ENCODE measurements at regions not wholly inside any gene's neighbourhood (a gene's known extent, or its start where the extent isn't known, plus 50 kb on each side); places are given as distances from the start of the nearest gene placed in this dataset.

- TF ChIP-seq CTCF (conservative IDR thresholded peaks at IDR 0.05; ENCODE audit: low read length) (no peak), EZH2phosphoT487 (IDR thresholded peaks at IDR 0.05; ENCODE audit: borderline replicate concordance, low read depth, low read length) (no peak)
Measured at GRCh38 chr12:127542391-127542790, 724.6 kb upstream of the TMEM132C start.
